ENCODE measurements at regions not wholly inside any gene's neighbourhood (a gene's known extent, or its start where the extent isn't known, plus 50 kb on each side); places are given as distances from the start of the nearest gene placed in this dataset.

GRCh38 chr5:162703914-162704313, 636.3 kb downstream of the GABRG2 start:
- Histone ChIP-seq H3K4me3 (replicated peaks in 1 of 3; ENCODE audit: insufficient read depth in 1 of 3, low read depth in 1 of 3, low read length in 3 of 3) (no peak overlapping the region), H3K4me1 (ENCODE audit: control insufficient read depth, extremely low read depth, insufficient read depth, low read length) (no peaks in the 10 kb centered on the region), H3K79me2 (ENCODE audit: control insufficient read depth, insufficient read depth, low read length) (no peaks in the 10 kb centered on the region), H3K27ac (ENCODE audit: insufficient read depth, low read depth, low read length) (no peak overlapping the region), H3K9me1 (replicated peaks; ENCODE audit: control insufficient read depth, extremely low read depth, insufficient read depth, low read length) (no peaks in the 10 kb centered on the region), H3K4me2 (ENCODE audit: insufficient read depth, low read length) (no peak overlapping the region), H3K9me3 (replicated peaks; ENCODE audit: control insufficient read depth, insufficient read depth, low read length) (no peaks in the 10 kb centered on the region), H4K20me1 (replicated peaks; ENCODE audit: control insufficient read depth, extremely low read depth, insufficient read depth, low read length) (no peaks in the 10 kb centered on the region), H3K9ac (replicated peaks; ENCODE audit: extremely low read depth, insufficient read depth, low read length) (no peak overlapping the region), H2AFZ (ENCODE audit: low read depth, low read length) (no peak overlapping the region), H3K27me3 (ENCODE audit: control insufficient read depth in 2 of 2, insufficient read depth in 2 of 2, low read length in 2 of 2) (no peaks in the 10 kb centered on the region), H3K36me3 (ENCODE audit: control insufficient read depth in 2 of 2, extremely low read depth in 1 of 2, insufficient read depth in 2 of 2, low read length in 2 of 2) (no peaks in the 10 kb centered on the region)
- BruUV-seq (replicated peaks): no TSS peak
- FAIRE-seq (no peak), DNase-seq (ENCODE audit: low read depth, low spot score) (no peak)
- CTCF ChIA-PET: no interaction called here
- TF ChIP-seq JUN (IDR thresholded peaks at IDR 0.05; ENCODE audit: borderline replicate concordance, insufficient read depth, insufficient read length, low read depth): no peak
- no peak for TF ChIP-seq MAX (IDR thresholded peaks at IDR 0.05; ENCODE audit: insufficient read depth, insufficient read length)
- no peak for TF ChIP-seq POLR2AphosphoS5 (IDR thresholded peaks at IDR 0.05; ENCODE audit: insufficient read depth, low read depth, low read length)
- POLR2A ChIA-PET: no interaction called here
- dilution Hi-C loops (cut with MboI; ENCODE audit: extremely low pct_ligation_motif_present, low sequenced_read_pairs): no loop called here
- intact Hi-C loops (cut with micrococcal nuclease): no loop called here

- H3K4me1 ChIP-seq (ENCODE audit: control insufficient read depth, extremely low read depth, insufficient read depth, low read length): no peaks in the 10 kb centered on the region
- FAIRE-seq (no peak), DNase-seq (ENCODE audit: low read depth, low spot score) (no peak)
- no TSS peak for BruUV-seq (replicated peaks)
- TF ChIP-seq EZH2 (IDR thresholded peaks at IDR 0.05; ENCODE audit: borderline replicate concordance, low read depth, low read length, severe bottlenecking) (no peak), FOS (IDR thresholded peaks at IDR 0.05; ENCODE audit: borderline replicate concordance, insufficient read depth, low read length) (no peak), POLR2AphosphoS5 (IDR thresholded peaks at IDR 0.05; ENCODE audit: insufficient read depth, low read depth, low read length) (no peak), MYC (IDR thresholded peaks at IDR 0.05; ENCODE audit: low read depth, low read length) (no peak), CTCF (IDR thresholded peaks at IDR 0.05; ENCODE audit: extremely low read depth in 1 of 2, insufficient read depth in 1 of 2, low read depth in 1 of 2, low read length in 2 of 2) (no peak), GATA2 (IDR thresholded peaks at IDR 0.05; ENCODE audit: insufficient read depth, insufficient read length, low read depth, low read length) (no peak), POLR2A (IDR thresholded peaks at IDR 0.05; ENCODE audit: low read depth, low read length) (no peak), JUN (IDR thresholded peaks at IDR 0.05; ENCODE audit: borderline replicate concordance, insufficient read depth, insufficient read length, low read depth) (no peak), MAX (IDR thresholded peaks at IDR 0.05; ENCODE audit: insufficient read depth, insufficient read length) (no peak)
- H3K4me3 ChIP-seq (replicated peaks in 1 of 3; ENCODE audit: insufficient read depth in 1 of 3, low read depth in 1 of 3, low read length in 3 of 3): no peak overlapping the region
- no peak overlapping the region for H3K4me2 ChIP-seq (ENCODE audit: insufficient read depth, low read length)
- intact Hi-C loops (cut with micrococcal nuclease) (no loop called here), dilution Hi-C loops (cut with MboI; ENCODE audit: extremely low pct_ligation_motif_present, low sequenced_read_pairs) (no loop called here)
- POLR2A ChIA-PET: no interaction called here
- H3K9me1 ChIP-seq (replicated peaks; ENCODE audit: control insufficient read depth, extremely low read depth, insufficient read depth, low read length): no peaks in the 10 kb centered on the region
- no peak overlapping the region for H2AFZ ChIP-seq (ENCODE audit: low read depth, low read length)
- H3K27me3 ChIP-seq (ENCODE audit: control insufficient read depth in 2 of 2, insufficient read depth in 2 of 2, low read length in 2 of 2): no peaks in the 10 kb centered on the region
- no peaks in the 10 kb centered on the region for H3K79me2 ChIP-seq (ENCODE audit: control insufficient read depth, insufficient read depth, low read length)
- H3K9ac ChIP-seq (replicated peaks; ENCODE audit: extremely low read depth, insufficient read depth, low read length): no peak overlapping the region
- H3K36me3 ChIP-seq (ENCODE audit: control insufficient read depth in 2 of 2, extremely low read depth in 1 of 2, insufficient read depth in 2 of 2, low read length in 2 of 2): no peaks in the 10 kb centered on the region
- H3K9me3 ChIP-seq (replicated peaks; ENCODE audit: control insufficient read depth, insufficient read depth, low read length): no peaks in the 10 kb centered on the region
- CTCF ChIA-PET: no interaction called here
- no peak overlapping the region for H3K27ac ChIP-seq (ENCODE audit: insufficient read depth, low read depth, low read length)
- no peaks in the 10 kb centered on the region for H4K20me1 ChIP-seq (replicated peaks; ENCODE audit: control insufficient read depth, extremely low read depth, insufficient read depth, low read length)
Observed at GRCh38 chr5:162711244-162711643, 643.7 kb downstream of the GABRG2 start.

All from endothelial cell of umbilical vein (primary cell).